DMS53 treated with DMSO at 0.1 percent for 48 hours (cell line): ENCODE measurements at regions not wholly inside any gene's neighbourhood (a gene's known extent, or its start where the extent isn't known, plus 50 kb on each side); places are given as distances from the start of the nearest gene placed in this dataset.
"Not testable (repeated sequence)": the region's sequence is repeated elsewhere in the genome, so short reads cannot be mapped to it uniquely, and the experiment has no call there.

ENCODE experiments used
- DNase-seq: peaks from one replicate; lab custom pipeline; 2025; ENCODE audit not compliant: unreplicated experiment; lab: John Stamatoyannopoulos, UW

GRCh38 chr3:144023543-144023942, 51.9 kb downstream of the DIPK2A start:
- not testable (repeated sequence) for DNase-seq

- no peak for DNase-seq
These were observed 57.3 kb downstream of the DIPK2A start for GRCh38 chr3:144028798-144029411.

GRCh38 chr3:144029769-144030168, 58.1 kb downstream of the DIPK2A start:
- DNase-seq, result no peak

- DNase-seq, result no peak
These were observed 60.3 kb downstream of the DIPK2A start for GRCh38 chr3:144031938-144032337.

- DNase-seq, result no peak
These were observed 61.1 kb downstream of the DIPK2A start for GRCh38 chr3:144032531-144033239.

- DNase-seq, result no peak
These were observed 61.6 kb downstream of the DIPK2A start for GRCh38 chr3:144033240-144033589.

GRCh38 chr3:144033863-144034262, 62.2 kb downstream of the DIPK2A start:
- no peak for DNase-seq

GRCh38 chr3:144034715-144035290, 63.2 kb downstream of the DIPK2A start:
- DNase-seq, result no peak

- DNase-seq, result no peak
These were observed 64.9 kb downstream of the DIPK2A start for GRCh38 chr3:144036498-144036897.

- peak; percentile 37 for DNase-seq
These were observed 68.0 kb downstream of the DIPK2A start for GRCh38 chr3:144039661-144040060.

GRCh38 chr3:144041960-144042556, 70.4 kb downstream of the DIPK2A start:
- DNase-seq, result no peak

- no peak for DNase-seq
These were observed 74.1 kb downstream of the DIPK2A start for GRCh38 chr3:144045766-144046165.

GRCh38 chr3:144049374-144049773, 77.8 kb downstream of the DIPK2A start:
- DNase-seq, result no peak

- DNase-seq, result no peak
These were observed 79.6 kb downstream of the DIPK2A start for GRCh38 chr3:144051211-144051610.

GRCh38 chr3:144052275-144052674, 80.7 kb downstream of the DIPK2A start:
- no peak for DNase-seq

- no peak for DNase-seq
These were observed 81.5 kb downstream of the DIPK2A start for GRCh38 chr3:144053121-144053520.

GRCh38 chr3:144054766-144055165, 83.1 kb downstream of the DIPK2A start:
- no peak for DNase-seq

- DNase-seq, result no peak
These were observed 84.0 kb downstream of the DIPK2A start for GRCh38 chr3:144055604-144056003.

GRCh38 chr3:144058713-144059112, 87.1 kb downstream of the DIPK2A start:
- DNase-seq, result no peak

GRCh38 chr3:144059481-144059880, 87.9 kb downstream of the DIPK2A start:
- no peak for DNase-seq

GRCh38 chr3:144060881-144061280, 89.3 kb downstream of the DIPK2A start:
- no peak for DNase-seq

GRCh38 chr3:144063306-144063705, 91.7 kb downstream of the DIPK2A start:
- DNase-seq, result no peak
